ENCODE measurements at regions not wholly inside any gene's neighbourhood (a gene's known extent, or its start where the extent isn't known, plus 50 kb on each side); places are given as distances from the start of the nearest gene placed in this dataset.

DNA sequence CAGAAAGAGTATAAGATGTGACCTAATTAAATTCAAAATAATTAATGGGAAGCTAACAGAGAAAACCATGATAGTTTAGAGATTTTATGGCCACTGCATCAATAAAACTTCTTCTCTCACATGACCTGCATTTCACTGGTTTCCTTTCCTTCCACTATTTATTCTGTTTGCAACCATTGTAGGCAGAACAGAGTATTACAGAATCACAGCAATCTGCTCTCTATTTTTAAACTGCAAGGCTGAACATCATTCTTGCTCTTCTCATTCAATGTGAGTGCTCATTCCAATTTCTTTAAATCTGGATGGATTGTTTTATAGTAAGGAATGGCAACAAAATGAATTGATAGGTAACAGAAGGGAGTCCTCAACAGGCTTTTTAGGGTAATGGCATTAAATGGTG lies 715.5 kb upstream of the RAB6C start:
- TF ChIP-seq KAT8 (IDR thresholded peaks at IDR 0.05; ENCODE audit: low read depth), result no peak
- TF ChIP-seq CREB1 (IDR thresholded peaks at IDR 0.05), result no peak
- no peak for TF ChIP-seq CREB1 (CRISPR knock-in tag; IDR thresholded peaks at IDR 0.05)
- TF ChIP-seq, protein P1, sequence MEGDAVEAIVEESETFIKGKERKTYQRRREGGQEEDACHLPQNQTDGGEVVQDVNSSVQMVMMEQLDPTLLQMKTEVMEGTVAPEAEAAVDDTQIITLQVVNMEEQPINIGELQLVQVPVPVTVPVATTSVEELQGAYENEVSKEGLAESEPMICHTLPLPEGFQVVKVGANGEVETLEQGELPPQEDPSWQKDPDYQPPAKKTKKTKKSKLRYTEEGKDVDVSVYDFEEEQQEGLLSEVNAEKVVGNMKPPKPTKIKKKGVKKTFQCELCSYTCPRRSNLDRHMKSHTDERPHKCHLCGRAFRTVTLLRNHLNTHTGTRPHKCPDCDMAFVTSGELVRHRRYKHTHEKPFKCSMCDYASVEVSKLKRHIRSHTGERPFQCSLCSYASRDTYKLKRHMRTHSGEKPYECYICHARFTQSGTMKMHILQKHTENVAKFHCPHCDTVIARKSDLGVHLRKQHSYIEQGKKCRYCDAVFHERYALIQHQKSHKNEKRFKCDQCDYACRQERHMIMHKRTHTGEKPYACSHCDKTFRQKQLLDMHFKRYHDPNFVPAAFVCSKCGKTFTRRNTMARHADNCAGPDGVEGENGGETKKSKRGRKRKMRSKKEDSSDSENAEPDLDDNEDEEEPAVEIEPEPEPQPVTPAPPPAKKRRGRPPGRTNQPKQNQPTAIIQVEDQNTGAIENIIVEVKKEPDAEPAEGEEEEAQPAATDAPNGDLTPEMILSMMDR (IDR thresholded peaks at IDR 0.05 in 2 of 3, conservative IDR thresholded peaks at IDR 0.05 in 1 of 3; ENCODE audit: insufficient read depth in 2 of 3, low read depth in 1 of 3, low read length in 3 of 3), result no peak
- TF ChIP-seq SMC3 (conservative IDR thresholded peaks at IDR 0.05; ENCODE audit: insufficient read depth, low read depth, low read length), result no peak
- TF ChIP-seq, protein P2, sequence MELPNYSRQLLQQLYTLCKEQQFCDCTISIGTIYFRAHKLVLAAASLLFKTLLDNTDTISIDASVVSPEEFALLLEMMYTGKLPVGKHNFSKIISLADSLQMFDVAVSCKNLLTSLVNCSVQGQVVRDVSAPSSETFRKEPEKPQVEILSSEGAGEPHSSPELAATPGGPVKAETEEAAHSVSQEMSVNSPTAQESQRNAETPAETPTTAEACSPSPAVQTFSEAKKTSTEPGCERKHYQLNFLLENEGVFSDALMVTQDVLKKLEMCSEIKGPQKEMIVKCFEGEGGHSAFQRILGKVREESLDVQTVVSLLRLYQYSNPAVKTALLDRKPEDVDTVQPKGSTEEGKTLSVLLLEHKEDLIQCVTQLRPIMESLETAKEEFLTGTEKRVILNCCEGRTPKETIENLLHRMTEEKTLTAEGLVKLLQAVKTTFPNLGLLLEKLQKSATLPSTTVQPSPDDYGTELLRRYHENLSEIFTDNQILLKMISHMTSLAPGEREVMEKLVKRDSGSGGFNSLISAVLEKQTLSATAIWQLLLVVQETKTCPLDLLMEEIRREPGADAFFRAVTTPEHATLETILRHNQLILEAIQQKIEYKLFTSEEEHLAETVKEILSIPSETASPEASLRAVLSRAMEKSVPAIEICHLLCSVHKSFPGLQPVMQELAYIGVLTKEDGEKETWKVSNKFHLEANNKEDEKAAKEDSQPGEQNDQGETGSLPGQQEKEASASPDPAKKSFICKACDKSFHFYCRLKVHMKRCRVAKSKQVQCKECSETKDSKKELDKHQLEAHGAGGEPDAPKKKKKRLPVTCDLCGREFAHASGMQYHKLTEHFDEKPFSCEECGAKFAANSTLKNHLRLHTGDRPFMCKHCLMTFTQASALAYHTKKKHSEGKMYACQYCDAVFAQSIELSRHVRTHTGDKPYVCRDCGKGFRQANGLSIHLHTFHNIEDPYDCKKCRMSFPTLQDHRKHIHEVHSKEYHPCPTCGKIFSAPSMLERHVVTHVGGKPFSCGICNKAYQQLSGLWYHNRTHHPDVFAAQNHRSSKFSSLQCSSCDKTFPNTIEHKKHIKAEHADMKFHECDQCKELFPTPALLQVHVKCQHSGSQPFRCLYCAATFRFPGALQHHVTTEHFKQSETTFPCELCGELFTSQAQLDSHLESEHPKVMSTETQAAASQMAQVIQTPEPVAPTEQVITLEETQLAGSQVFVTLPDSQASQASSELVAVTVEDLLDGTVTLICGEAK (IDR thresholded peaks at IDR 0.05), result no peak
- TF ChIP-seq, protein P2 (CRISPR knock-in tag; IDR thresholded peaks at IDR 0.05), result no peak
- TF ChIP-seq, protein P3, sequence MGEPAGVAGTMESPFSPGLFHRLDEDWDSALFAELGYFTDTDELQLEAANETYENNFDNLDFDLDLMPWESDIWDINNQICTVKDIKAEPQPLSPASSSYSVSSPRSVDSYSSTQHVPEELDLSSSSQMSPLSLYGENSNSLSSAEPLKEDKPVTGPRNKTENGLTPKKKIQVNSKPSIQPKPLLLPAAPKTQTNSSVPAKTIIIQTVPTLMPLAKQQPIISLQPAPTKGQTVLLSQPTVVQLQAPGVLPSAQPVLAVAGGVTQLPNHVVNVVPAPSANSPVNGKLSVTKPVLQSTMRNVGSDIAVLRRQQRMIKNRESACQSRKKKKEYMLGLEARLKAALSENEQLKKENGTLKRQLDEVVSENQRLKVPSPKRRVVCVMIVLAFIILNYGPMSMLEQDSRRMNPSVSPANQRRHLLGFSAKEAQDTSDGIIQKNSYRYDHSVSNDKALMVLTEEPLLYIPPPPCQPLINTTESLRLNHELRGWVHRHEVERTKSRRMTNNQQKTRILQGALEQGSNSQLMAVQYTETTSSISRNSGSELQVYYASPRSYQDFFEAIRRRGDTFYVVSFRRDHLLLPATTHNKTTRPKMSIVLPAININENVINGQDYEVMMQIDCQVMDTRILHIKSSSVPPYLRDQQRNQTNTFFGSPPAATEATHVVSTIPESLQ (CRISPR knock-in tag; IDR thresholded peaks at IDR 0.05), result no peak
- no peak for TF ChIP-seq JUND (IDR thresholded peaks at IDR 0.05; ENCODE audit: borderline replicate concordance, low read depth, low read length)
- TF ChIP-seq JUND (tag; IDR thresholded peaks at IDR 0.05; ENCODE audit: borderline replicate concordance, low read depth, low read length), result no peak
